Keratinocyte (primary cell): ENCODE measurements at regions not wholly inside any gene's neighbourhood (a gene's known extent, or its start where the extent isn't known, plus 50 kb on each side); places are given as distances from the start of the nearest gene placed in this dataset.

ENCODE experiments used
- DNase-seq: peaks from one replicate; pipeline ENCODE4 v3.0.0-alpha.2; 2011; ENCODE audit warnings: low read depth, missing footprints, low spot score
- FAIRE-seq: peaks from 2 replicates; lab custom pipeline; 2011; peaks lifted over from hg19 to GRCh38; lab: Jason Lieb, UNC
- H2AFZ ChIP-seq: 2 replicates; pipeline ENCODE4 v1.6.0; 2012; ENCODE audit warnings: low read length, control low read depth, inconsistent platforms; ENCODE audit not compliant: control insufficient read depth
- H3K27ac ChIP-seq: 2 replicates; pipeline ENCODE4 v1.5.1; 2011; ENCODE audit warnings: low read length; ENCODE audit not compliant: control insufficient read depth, insufficient read depth
- H3K27me3 ChIP-seq: 3 replicates; pipeline ENCODE4 v1.6.0; 2011; ENCODE audit warnings: low read length; ENCODE audit not compliant: control insufficient read depth, insufficient read depth; ENCODE audit errors: extremely low read depth
- H3K36me3 ChIP-seq, 2 experiments: 2 replicates in 1 of 2; 3 replicates in 1 of 2; pipeline ENCODE4 v1.5.1; 2011; ENCODE audit warnings: low read length in 2 of 2, mild to moderate bottlenecking in 1 of 2; ENCODE audit not compliant: control insufficient read depth in 2 of 2, insufficient read depth in 2 of 2; ENCODE audit errors: extremely low read depth in 1 of 2
- H3K4me1 ChIP-seq: 3 replicates; pipeline ENCODE4 v1.5.1; 2011; ENCODE audit warnings: low read length; ENCODE audit not compliant: control insufficient read depth, insufficient read depth; ENCODE audit errors: extremely low read depth
- H3K4me2 ChIP-seq: 3 replicates; pipeline ENCODE4 v1.6.0; 2011; ENCODE audit warnings: low read depth, low read length; ENCODE audit not compliant: control insufficient read depth, insufficient read depth; ENCODE audit errors: extremely low read depth
- H3K4me3 ChIP-seq, 3 experiments: fragments of 200-600 bp in 1 of 3; sonication (generic) in 1 of 3; 2 replicates in 2 of 3; 3 replicates in 1 of 3; pipeline ENCODE4 v1.5.1; 2011 to 2016; ENCODE audit warnings: low read length in 3 of 3, mild to moderate bottlenecking in 3 of 3, control low read depth in 2 of 3, inconsistent platforms in 1 of 3, low read depth in 1 of 3, mixed read lengths in 1 of 3, mixed run types in 1 of 3, moderate library complexity in 1 of 3; ENCODE audit not compliant: control insufficient read depth in 2 of 3, insufficient read depth in 2 of 3; ENCODE audit errors: extremely low read depth in 1 of 3
- H3K79me2 ChIP-seq: 2 replicates; pipeline ENCODE4 v1.6.0; 2012; ENCODE audit warnings: low read length; ENCODE audit not compliant: control insufficient read depth, insufficient read depth
- H3K9ac ChIP-seq: 3 replicates; pipeline ENCODE4 v1.6.0; 2011; ENCODE audit warnings: low read length; ENCODE audit not compliant: control insufficient read depth, insufficient read depth; ENCODE audit errors: extremely low read depth
- H3K9me1 ChIP-seq: 3 replicates; pipeline ENCODE4 v1.6.0; 2011; ENCODE audit warnings: low read length; ENCODE audit not compliant: control insufficient read depth, insufficient read depth; ENCODE audit errors: extremely low read depth
- H3K9me3 ChIP-seq: 2 replicates; pipeline ENCODE4 v1.5.1; 2012; ENCODE audit warnings: low read depth, low read length; ENCODE audit not compliant: control insufficient read depth
- H4K20me1 ChIP-seq: 3 replicates; pipeline ENCODE4 v1.6.0; 2011; ENCODE audit warnings: low read length; ENCODE audit not compliant: control insufficient read depth, insufficient read depth; ENCODE audit errors: extremely low read depth
- CTCF ChIP-seq, 3 experiments: IDR thresholded peaks in 1 of 3; conservative IDR thresholded peaks in 1 of 3; optimal IDR thresholded peaks in 1 of 3; 2 replicates in 2 of 3; 3 replicates in 1 of 3; pipeline versions ENCODE3 to v1.5.1; 2011; ENCODE audit warnings: low read length in 3 of 3, mild to moderate bottlenecking in 3 of 3, moderate library complexity in 2 of 3, control low read depth in 1 of 3, inconsistent platforms in 1 of 3; ENCODE audit not compliant: insufficient read depth in 2 of 3; ENCODE audit errors: extremely low read depth in 1 of 3
- EZH2 ChIP-seq: IDR thresholded peaks from one replicate; pipeline ENCODE4 v1.6.1; 2012; ENCODE audit warnings: inconsistent platforms, mild to moderate bottlenecking, low read length, moderate library complexity
- dilution Hi-C: fragments of 300-500 bp; cut with MboI; formaldehyde crosslinking; loops from one replicate; pipeline ENCODE4 v1.7.0; 2020; ENCODE audit warnings: low sequenced_read_pairs; ENCODE audit not compliant: extremely low pct_ligation_motif_present

DNA sequence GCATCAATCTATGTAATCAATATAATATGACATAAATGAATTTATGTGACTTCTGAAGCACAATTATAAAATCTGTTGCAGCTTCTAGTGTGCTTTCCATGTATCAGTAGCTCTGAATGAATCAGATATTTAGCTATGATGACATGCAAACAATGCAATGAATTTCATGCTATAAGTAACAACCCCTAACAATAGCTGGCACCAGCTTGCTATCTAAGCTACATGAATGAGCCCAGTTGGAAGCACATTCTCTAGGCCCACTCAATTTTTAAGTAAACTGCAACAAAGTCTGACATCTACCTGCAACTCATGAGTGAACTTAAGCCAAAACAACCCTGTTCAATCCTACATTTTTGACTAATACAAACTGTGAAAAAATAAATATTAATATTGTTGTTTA lies 507.3 kb upstream of the ROBO1 start:
- Histone ChIP-seq H3K27me3 (no peaks in the 10 kb centered on the region), H3K79me2 (no peaks in the 10 kb centered on the region), H3K9me1 (no peaks in the 10 kb centered on the region), H3K4me2 (no peak overlapping the region), H3K4me3 (no peak overlapping the region), H3K27ac (no peak overlapping the region), H3K4me1 (no peaks in the 10 kb centered on the region), H3K9ac (no peak overlapping the region), H3K9me3 (no peaks in the 10 kb centered on the region), H4K20me1 (no peaks in the 10 kb centered on the region), H3K36me3 (no peaks in the 10 kb centered on the region), H2AFZ (no peak overlapping the region)
- TF ChIP-seq EZH2 = no peak
- no peak for TF ChIP-seq CTCF (optimal IDR thresholded peaks at IDR 0.05 in 1 of 3, IDR thresholded peaks at IDR 0.05 in 1 of 3, conservative IDR thresholded peaks at IDR 0.05 in 1 of 3; ENCODE audit: extremely low read depth in 1 of 3, insufficient read depth in 2 of 3, low read length in 3 of 3)
- DNase-seq = no peak
- FAIRE-seq = no peak
- dilution Hi-C loops = no loop called here

DNA sequence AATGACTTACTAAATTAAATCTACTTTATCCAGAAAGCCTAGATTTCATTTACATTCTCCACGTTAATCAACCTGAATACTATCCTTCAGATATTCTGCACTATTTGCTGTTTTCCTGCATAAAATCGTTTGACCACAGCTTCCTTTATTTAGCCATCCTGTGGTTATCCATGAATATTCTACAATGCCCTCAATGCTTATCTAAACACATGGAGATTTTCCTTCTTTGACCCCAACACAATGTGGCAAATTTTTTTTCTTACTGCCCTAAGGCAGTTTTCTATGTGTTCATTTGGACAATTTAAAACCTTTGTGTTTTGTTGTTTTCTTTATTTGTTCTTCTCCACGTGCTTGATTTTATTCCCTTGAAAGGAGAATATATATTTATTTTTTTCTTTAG lies 495.5 kb upstream of the ROBO1 start:
- no peaks in the 10 kb centered on the region for H3K4me1 ChIP-seq
- H3K27me3 ChIP-seq = no peaks in the 10 kb centered on the region
- no peaks in the 10 kb centered on the region for H3K9me3 ChIP-seq
- no peak overlapping the region for H3K4me3 ChIP-seq
- no peak overlapping the region for H3K9ac ChIP-seq
- no peaks in the 10 kb centered on the region for H3K9me1 ChIP-seq
- no peaks in the 10 kb centered on the region for H3K79me2 ChIP-seq
- H4K20me1 ChIP-seq = no peaks in the 10 kb centered on the region
- H3K36me3 ChIP-seq = no peaks in the 10 kb centered on the region
- no peak overlapping the region for H3K27ac ChIP-seq
- H3K4me2 ChIP-seq = no peak overlapping the region
- no peak for TF ChIP-seq EZH2
- TF ChIP-seq CTCF (optimal IDR thresholded peaks at IDR 0.05 in 1 of 3, IDR thresholded peaks at IDR 0.05 in 1 of 3, conservative IDR thresholded peaks at IDR 0.05 in 1 of 3; ENCODE audit: extremely low read depth in 1 of 3, insufficient read depth in 2 of 3, low read length in 3 of 3) = no peak
- no peak overlapping the region for H2AFZ ChIP-seq
- dilution Hi-C loops = no loop called here
- FAIRE-seq (no peak), DNase-seq (no peak)
